OCI-LY7 (cell line): ENCODE measurements at regions not wholly inside any gene's neighbourhood (a gene's known extent, or its start where the extent isn't known, plus 50 kb on each side); places are given as distances from the start of the nearest gene placed in this dataset.

ENCODE experiments used
- CTCF ChIP-seq: fragments of 200-600 bp; sonication (generic); conservative IDR thresholded peaks from 2 replicates; pipeline ENCODE4 v1.5.1; 2014; ENCODE audit warnings: mild to moderate bottlenecking, antibody characterized with exemption, low read length, moderate library complexity, mixed read lengths
- EZH2phosphoT487 ChIP-seq: fragments of 200-600 bp; sonication (generic); IDR thresholded peaks from 2 replicates; pipeline ENCODE4 v1.6.1; 2018; ENCODE audit warnings: low read depth, borderline replicate concordance, mild to moderate bottlenecking, mixed run types, antibody characterized with exemption, low read length, moderate library complexity, mixed read lengths

DNA sequence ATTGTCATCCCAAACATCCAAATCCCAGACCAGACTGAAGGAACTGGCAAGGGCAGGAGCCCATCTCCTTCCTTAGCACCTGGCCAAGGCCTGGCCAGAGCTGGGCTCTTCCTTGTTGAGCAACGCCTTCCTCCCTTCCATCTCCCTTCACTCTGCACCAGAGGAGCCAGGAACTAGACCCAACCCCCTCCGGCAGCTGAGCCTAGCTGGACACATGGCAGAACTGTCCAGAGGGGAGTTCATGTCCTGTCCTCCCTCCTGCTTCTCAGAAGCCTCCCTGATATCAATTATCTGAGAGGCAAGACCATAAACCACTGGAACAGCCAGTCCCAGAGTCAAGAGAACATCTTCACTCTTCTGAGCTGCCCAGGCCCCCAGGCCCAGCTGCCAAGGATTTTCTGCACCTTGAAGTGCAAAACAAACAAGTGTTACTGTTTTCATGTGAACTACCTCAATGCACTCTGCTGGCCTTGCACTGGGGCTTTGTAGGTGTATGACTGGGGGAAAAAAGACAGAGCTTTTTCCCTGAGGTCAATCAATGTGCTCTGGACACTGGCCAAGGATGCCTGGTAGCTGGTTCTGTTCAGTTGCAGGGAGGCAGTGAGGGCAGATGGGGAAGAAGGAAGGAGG, 104.5 kb upstream of the KCNK12 start:
- no peak for TF ChIP-seq CTCF
- TF ChIP-seq EZH2phosphoT487: no peak
